HepG2 (cell line): ENCODE measurements at regions not wholly inside any gene's neighbourhood (a gene's known extent, or its start where the extent isn't known, plus 50 kb on each side); places are given as distances from the start of the nearest gene placed in this dataset.

Source experiments
- ATAC-seq: fragments of 200-7000 bp; cut with Tn5 transposase; 3 replicates; pipeline ENCODE4 v1.9.1; 2020; ENCODE audit warnings: mild to moderate bottlenecking, moderate library complexity
- BruUV-seq: library from RNA; stranded (reverse); fragments of 400-500 nt; replicated peaks from 2 replicates; lab custom pipeline; 2021; lab: Mats Ljungman, UMichigan
- CTCF ChIA-PET: fragments of 300-600 bp; formaldehyde crosslinking; extraction: SDS; loops from one replicate; lab custom pipeline; 2021; ENCODE audit warnings: low total read pairs, inconsistent platforms, low intra/inter-chr PET ratio; lab: Yijun Ruan, JAX
- POLR2A ChIA-PET: fragments of 350-600 bp; sonication (Branson Sonifier 250); formaldehyde crosslinking; loops from one replicate; lab custom pipeline; 2020; ENCODE audit warnings: antibody characterized with exemption, inconsistent platforms; lab: Yijun Ruan, JAX
- DNase-seq: peaks from one replicate; pipeline ENCODE4 v3.0.0-alpha.2; 2015; ENCODE audit warnings: low spot score
- FAIRE-seq: peaks from 3 replicates; lab custom pipeline; 2011; peaks lifted over from hg19 to GRCh38; lab: Jason Lieb, UNC
- H2AFZ ChIP-seq: one replicate; pipeline ENCODE4 v1.6.1; 2011; ENCODE audit warnings: low read length, inconsistent platforms
- H3K27ac ChIP-seq: fragments of 300-600 bp; 3 replicates; pipeline ENCODE4 v1.8.0; 2011; ENCODE audit warnings: mixed run types, mild to moderate bottlenecking, mixed read lengths, low read length, inconsistent platforms; ENCODE audit not compliant: insufficient read depth; ENCODE audit errors: extremely low read length
- H3K27me3 ChIP-seq, 2 experiments: fragments of 200-600 bp in 1 of 2; 2 replicates in 1 of 2; 3 replicates in 1 of 2; pipeline versions ENCODE4 v1.6.0 to v1.8.0; 2011; ENCODE audit warnings: low read length in 2 of 2, mild to moderate bottlenecking in 2 of 2, moderate library complexity in 2 of 2, inconsistent platforms in 1 of 2; ENCODE audit not compliant: insufficient read depth in 2 of 2, control insufficient read depth in 1 of 2
- H3K36me3 ChIP-seq, 2 experiments: fragments of 200-600 bp in 1 of 2; replicated peaks in 1 of 2; 2 replicates in 1 of 2; 3 replicates in 1 of 2; pipeline versions ENCODE4 v1.5.1 to v1.8.0; 2011; ENCODE audit warnings: low read length in 2 of 2, inconsistent platforms in 1 of 2; ENCODE audit not compliant: insufficient read depth in 2 of 2, control insufficient read depth in 1 of 2
- H3K4me1 ChIP-seq: 2 replicates; pipeline ENCODE4 v1.5.1; 2012; ENCODE audit warnings: low read length, inconsistent platforms; ENCODE audit not compliant: insufficient read depth
- H3K4me2 ChIP-seq: 2 replicates; pipeline ENCODE4 v1.6.0; 2011; ENCODE audit warnings: low read depth, low read length, inconsistent platforms
- H3K4me3 ChIP-seq, 3 experiments: fragments of 200-600 bp in 1 of 3; sonication (generic), shearing (Covaris generic) in 1 of 3; replicated peaks in 1 of 3; 2 replicates each; pipeline ENCODE4 v1.5.1; 2011 to 2016; ENCODE audit warnings: low read length in 3 of 3, inconsistent platforms in 2 of 3, low read depth in 2 of 3, mild to moderate bottlenecking in 2 of 3, control low read depth in 1 of 3, mixed read lengths in 1 of 3; ENCODE audit not compliant: insufficient read depth in 1 of 3
- H3K79me2 ChIP-seq: one replicate; pipeline ENCODE4 v1.6.1; 2011; ENCODE audit warnings: low read length, inconsistent platforms; ENCODE audit not compliant: insufficient read depth
- H3K9ac ChIP-seq: 2 replicates; pipeline ENCODE4 v1.6.0; 2011; ENCODE audit warnings: mild to moderate bottlenecking, low read depth, low read length, inconsistent platforms; ENCODE audit not compliant: insufficient read depth
- H3K9me3 ChIP-seq: 2 replicates; pipeline ENCODE4 v1.5.1; 2012; ENCODE audit warnings: mild to moderate bottlenecking, low read length
- H4K20me1 ChIP-seq: 2 replicates; pipeline ENCODE4 v1.6.0; 2011; ENCODE audit warnings: inconsistent platforms, mild to moderate bottlenecking, low read length, moderate library complexity; ENCODE audit not compliant: insufficient read depth
- ADNP ChIP-seq: sonication (generic); formaldehyde crosslinking; IDR thresholded peaks from 2 replicates; pipeline ENCODE4 v1.4.0; 2020; ENCODE audit warnings: missing genetic modification reagents
- FOXC1 ChIP-seq: sonication (generic); formaldehyde crosslinking; IDR thresholded peaks from 2 replicates; pipeline ENCODE4 v1.8.0; 2022; ENCODE audit warnings: mild to moderate bottlenecking, missing genetic modification reagents, borderline replicate concordance
- HMG20A ChIP-seq: IDR thresholded peaks from 2 replicates; pipeline ENCODE4 v1.6.1; 2016; ENCODE audit warnings: borderline replicate concordance
- PITX1 ChIP-seq: sonication (generic); formaldehyde crosslinking; IDR thresholded peaks from 2 replicates; pipeline ENCODE4 v1.5.1; 2020; ENCODE audit warnings: mild to moderate bottlenecking, missing genetic modification reagents
- REL ChIP-seq: sonication (generic); formaldehyde crosslinking; conservative IDR thresholded peaks from 2 replicates; pipeline ENCODE4 v1.8.0; 2022; ENCODE audit warnings: mild to moderate bottlenecking, missing genetic modification reagents, moderate library complexity
- ZFP82 ChIP-seq: sonication (generic); formaldehyde crosslinking; IDR thresholded peaks from 2 replicates; pipeline ENCODE4 v1.5.1; 2020; ENCODE audit warnings: mild to moderate bottlenecking, missing genetic modification reagents, borderline replicate concordance
- ZNF256 ChIP-seq: sonication (generic); formaldehyde crosslinking; conservative IDR thresholded peaks from 2 replicates; pipeline ENCODE4 v1.4.0; 2020; ENCODE audit warnings: missing genetic modification reagents
- ZNF260 ChIP-seq: sonication (generic); formaldehyde crosslinking; IDR thresholded peaks from 2 replicates; pipeline ENCODE4 v1.4.0; 2020; ENCODE audit warnings: missing genetic modification reagents, low read depth, mild to moderate bottlenecking, borderline replicate concordance
- ZNF282 ChIP-seq: fragments of 450-650 bp; IDR thresholded peaks from 2 replicates; pipeline ENCODE4 v1.6.1; 2018; ENCODE audit not compliant: partially characterized antibody
- whole genome bisulfite sequencing: methylation state at CpG from one replicate; pipeline ENCODE4 v1.1.6; 2017; ENCODE audit warnings: low lambda C conversion rate; 5-methylcytosine and 5-hydroxymethylcytosine counted together
- in situ Hi-C: cut with HindIII; loops from 2 replicates; pipeline ENCODE4 v1.10.0; 2017; ENCODE audit warnings: low pct_unique_long_range_greater_than_20kb; ENCODE audit not compliant: extremely low pct_ligation_motif_present
- intact Hi-C: fragments of 100-400 bp; cut with micrococcal nuclease; formaldehyde crosslinking; loops from one replicate; pipeline ENCODE4 v1.10.0; 2022; ENCODE audit not compliant: unreplicated experiment
- TF ChIP-seq, protein P1 (sequence below): sonication (generic); formaldehyde crosslinking; IDR thresholded peaks from 2 replicates; pipeline ENCODE4 v1.4.0; 2020; ENCODE audit warnings: missing genetic modification reagents, borderline replicate concordance

- no peak overlapping the region for H3K27ac ChIP-seq
- no peaks in the 10 kb centered on the region; a peak in 1 of 5 replicates for H3K27me3 ChIP-seq
- intact Hi-C loops = no loop called here
- H3K4me3 ChIP-seq = no peak overlapping the region
- DNase-seq (peak; percentile 2), ATAC-seq (peak; percentile 76), FAIRE-seq (no peak)
- no peaks in the 10 kb centered on the region for H3K9me3 ChIP-seq
- WGBS = 39% methylated on average over 6 of the region's 6 CpGs
- H3K36me3 ChIP-seq = no peaks in the 10 kb centered on the region
- no peaks in the 10 kb centered on the region for H3K4me1 ChIP-seq
- ChIA-PET CTCF (no interaction called here), POLR2A (no interaction called here)
- no peaks in the 10 kb centered on the region for H3K79me2 ChIP-seq
- H4K20me1 ChIP-seq = no peaks in the 10 kb centered on the region
- no peak overlapping the region; the same call in 1 of the 2 replicates for H3K4me2 ChIP-seq
- no peak overlapping the region for H3K9ac ChIP-seq
- TF ChIP-seq ADNP (CRISPR knock-in tag) = no peak
- TF ChIP-seq FOXC1 = no peak
- no peak for TF ChIP-seq PITX1
- no peak for TF ChIP-seq ZFP82 (CRISPR knock-in tag)
- TF ChIP-seq ZNF256 = no peak
- TF ChIP-seq REL (CRISPR knock-in tag) = no peak
- no peak for TF ChIP-seq HMG20A
- TF ChIP-seq, protein P1, sequence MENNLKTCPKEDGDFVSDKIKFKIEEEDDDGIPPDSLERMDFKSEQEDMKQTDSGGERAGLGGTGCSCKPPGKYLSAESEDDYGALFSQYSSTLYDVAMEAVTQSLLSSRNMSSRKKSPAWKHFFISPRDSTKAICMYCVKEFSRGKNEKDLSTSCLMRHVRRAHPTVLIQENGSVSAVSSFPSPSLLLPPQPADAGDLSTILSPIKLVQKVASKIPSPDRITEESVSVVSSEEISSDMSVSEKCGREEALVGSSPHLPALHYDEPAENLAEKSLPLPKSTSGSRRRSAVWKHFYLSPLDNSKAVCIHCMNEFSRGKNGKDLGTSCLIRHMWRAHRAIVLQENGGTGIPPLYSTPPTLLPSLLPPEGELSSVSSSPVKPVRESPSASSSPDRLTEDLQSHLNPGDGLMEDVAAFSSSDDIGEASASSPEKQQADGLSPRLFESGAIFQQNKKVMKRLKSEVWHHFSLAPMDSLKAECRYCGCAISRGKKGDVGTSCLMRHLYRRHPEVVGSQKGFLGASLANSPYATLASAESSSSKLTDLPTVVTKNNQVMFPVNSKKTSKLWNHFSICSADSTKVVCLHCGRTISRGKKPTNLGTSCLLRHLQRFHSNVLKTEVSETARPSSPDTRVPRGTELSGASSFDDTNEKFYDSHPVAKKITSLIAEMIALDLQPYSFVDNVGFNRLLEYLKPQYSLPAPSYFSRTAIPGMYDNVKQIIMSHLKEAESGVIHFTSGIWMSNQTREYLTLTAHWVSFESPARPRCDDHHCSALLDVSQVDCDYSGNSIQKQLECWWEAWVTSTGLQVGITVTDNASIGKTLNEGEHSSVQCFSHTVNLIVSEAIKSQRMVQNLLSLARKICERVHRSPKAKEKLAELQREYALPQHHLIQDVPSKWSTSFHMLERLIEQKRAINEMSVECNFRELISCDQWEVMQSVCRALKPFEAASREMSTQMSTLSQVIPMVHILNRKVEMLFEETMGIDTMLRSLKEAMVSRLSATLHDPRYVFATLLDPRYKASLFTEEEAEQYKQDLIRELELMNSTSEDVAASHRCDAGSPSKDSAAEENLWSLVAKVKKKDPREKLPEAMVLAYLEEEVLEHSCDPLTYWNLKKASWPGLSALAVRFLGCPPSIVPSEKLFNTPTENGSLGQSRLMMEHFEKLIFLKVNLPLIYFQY (CRISPR knock-in tag) = no peak
- TF ChIP-seq ZNF282 = no peak
- TF ChIP-seq ZNF260 (CRISPR knock-in tag) = no peak
- in situ Hi-C loops = no loop called here
- H2AFZ ChIP-seq = no peak overlapping the region
- no TSS peak for BruUV-seq
Observed at GRCh38 chr18:69220529-69220928, 180.2 kb upstream of the DOK6 start.
